ENCODE measurements at regions not wholly inside any gene's neighbourhood (a gene's known extent, or its start where the extent isn't known, plus 50 kb on each side); places are given as distances from the start of the nearest gene placed in this dataset.

DNA sequence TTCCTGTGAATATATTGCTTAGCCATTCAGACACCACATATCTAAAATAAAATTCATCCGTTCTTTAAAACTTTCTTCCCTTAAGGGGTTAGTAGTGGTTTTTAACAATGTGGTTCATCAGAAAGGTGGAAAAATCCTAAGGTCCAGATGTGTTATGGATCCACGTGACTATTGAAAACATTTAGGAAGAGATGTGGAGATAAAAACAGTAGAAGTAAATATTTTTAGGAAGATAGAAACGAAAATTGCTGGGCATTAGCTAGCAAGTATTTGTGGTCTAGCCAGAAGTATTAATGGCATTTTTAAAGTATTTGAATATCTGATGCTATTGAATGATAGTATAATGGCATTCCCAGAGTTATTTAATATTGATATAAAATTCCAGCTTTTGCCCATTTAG lies 180.8 kb downstream of the LTN1 start:
- TF ChIP-seq, protein P1, sequence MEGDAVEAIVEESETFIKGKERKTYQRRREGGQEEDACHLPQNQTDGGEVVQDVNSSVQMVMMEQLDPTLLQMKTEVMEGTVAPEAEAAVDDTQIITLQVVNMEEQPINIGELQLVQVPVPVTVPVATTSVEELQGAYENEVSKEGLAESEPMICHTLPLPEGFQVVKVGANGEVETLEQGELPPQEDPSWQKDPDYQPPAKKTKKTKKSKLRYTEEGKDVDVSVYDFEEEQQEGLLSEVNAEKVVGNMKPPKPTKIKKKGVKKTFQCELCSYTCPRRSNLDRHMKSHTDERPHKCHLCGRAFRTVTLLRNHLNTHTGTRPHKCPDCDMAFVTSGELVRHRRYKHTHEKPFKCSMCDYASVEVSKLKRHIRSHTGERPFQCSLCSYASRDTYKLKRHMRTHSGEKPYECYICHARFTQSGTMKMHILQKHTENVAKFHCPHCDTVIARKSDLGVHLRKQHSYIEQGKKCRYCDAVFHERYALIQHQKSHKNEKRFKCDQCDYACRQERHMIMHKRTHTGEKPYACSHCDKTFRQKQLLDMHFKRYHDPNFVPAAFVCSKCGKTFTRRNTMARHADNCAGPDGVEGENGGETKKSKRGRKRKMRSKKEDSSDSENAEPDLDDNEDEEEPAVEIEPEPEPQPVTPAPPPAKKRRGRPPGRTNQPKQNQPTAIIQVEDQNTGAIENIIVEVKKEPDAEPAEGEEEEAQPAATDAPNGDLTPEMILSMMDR (IDR thresholded peaks at IDR 0.05): no peak
- TF ChIP-seq EZH2 (IDR thresholded peaks at IDR 0.05; ENCODE audit: borderline replicate concordance, insufficient read depth, low read depth, low read length, poor library complexity, severe bottlenecking): no peak
